H1 (cell line): ENCODE measurements at regions not wholly inside any gene's neighbourhood (a gene's known extent, or its start where the extent isn't known, plus 50 kb on each side); places are given as distances from the start of the nearest gene placed in this dataset.

ENCODE experiments used
- CTCF ChIA-PET: fragments of 300-600 bp; sonication (Branson Sonifier 250); formaldehyde crosslinking; loops from one replicate; lab custom pipeline; 2021; ENCODE audit not compliant: partially characterized antibody; lab: Charles Lee
- POLR2A ChIA-PET: fragments of 300-600 bp; sonication (Branson Sonifier 250); formaldehyde crosslinking; loops from one replicate; lab custom pipeline; 2021; ENCODE audit warnings: inconsistent platforms; ENCODE audit not compliant: partially characterized antibody; lab: Charles Lee
- DNase-seq, 2 experiments: peaks; one replicate each; pipeline versions ENCODE4 v3.0.0 to v3.0.0-alpha.2; 2010 to 2022; ENCODE audit warnings: low spot score in 2 of 2, low read depth in 1 of 2, mixed read lengths in 1 of 2
- FAIRE-seq: peaks from 2 replicates; lab custom pipeline; 2011; peaks lifted over from hg19 to GRCh38; lab: Jason Lieb, UNC
- H2AFZ ChIP-seq: 2 replicates; pipeline ENCODE4 v1.8.1; 2012; ENCODE audit warnings: low read length, inconsistent platforms
- H2AK5ac ChIP-seq: 2 replicates; pipeline ENCODE4 v1.6.1; 2013; ENCODE audit warnings: low read depth, low read length
- H2BK120ac ChIP-seq: replicated peaks from 2 replicates; pipeline ENCODE3; 2013; ENCODE audit warnings: low read depth, low read length, inconsistent platforms
- H2BK12ac ChIP-seq: 2 replicates; pipeline ENCODE4 v1.6.1; 2013; ENCODE audit warnings: low read depth, low read length
- H2BK15ac ChIP-seq: 2 replicates; pipeline ENCODE4 v1.6.1; 2013; ENCODE audit warnings: low read length
- H2BK20ac ChIP-seq: 2 replicates; pipeline ENCODE4 v1.6.1; 2013; ENCODE audit warnings: low read length
- H2BK5ac ChIP-seq: 2 replicates; pipeline ENCODE4 v1.6.1; 2013; ENCODE audit warnings: low read depth, low read length
- H3K14ac ChIP-seq: 2 replicates; pipeline ENCODE4 v1.6.1; 2013; ENCODE audit warnings: inconsistent platforms; ENCODE audit not compliant: insufficient read length
- H3K18ac ChIP-seq: 2 replicates; pipeline ENCODE4 v1.6.1; 2013; ENCODE audit warnings: low read length; ENCODE audit errors: extremely low read depth
- H3K23ac ChIP-seq: 2 replicates; pipeline ENCODE4 v1.6.1; 2013; ENCODE audit warnings: inconsistent platforms; ENCODE audit not compliant: insufficient read length
- H3K23me2 ChIP-seq: 2 replicates; pipeline ENCODE4 v1.6.1; 2013; ENCODE audit warnings: low read depth, low read length
- H3K27ac ChIP-seq: 2 replicates; pipeline ENCODE4 v1.6.1; 2011; ENCODE audit warnings: low read depth, low read length, inconsistent platforms
- H3K27me3 ChIP-seq, 4 experiments: replicated peaks in 1 of 4; 1 replicate in 1 of 4; 2 replicates in 3 of 4; pipeline versions ENCODE4 v1.6.1 to v1.8.1; 2011 to 2013; ENCODE audit warnings: low read length in 3 of 4, mild to moderate bottlenecking in 3 of 4, inconsistent platforms in 2 of 4, mixed read lengths in 2 of 4, moderate library complexity in 1 of 4; ENCODE audit not compliant: control insufficient read depth in 3 of 4, insufficient read depth in 3 of 4; ENCODE audit errors: extremely low read depth in 1 of 4
- H3K36me3 ChIP-seq, 4 experiments: 2 replicates each; pipeline versions ENCODE4 v1.6.1 to v1.8.1; 2011 to 2013; ENCODE audit warnings: mild to moderate bottlenecking in 4 of 4, low read length in 3 of 4, moderate library complexity in 2 of 4, control low read depth in 1 of 4, inconsistent platforms in 1 of 4; ENCODE audit not compliant: insufficient read depth in 4 of 4, control insufficient read depth in 2 of 4
- H3K4ac ChIP-seq: replicated peaks from 2 replicates; pipeline ENCODE3; 2013; ENCODE audit warnings: low read length, low read depth, mixed read lengths, inconsistent platforms; ENCODE audit not compliant: insufficient read length
- H3K4me1 ChIP-seq, 4 experiments: replicated peaks in 1 of 4; 1 replicate in 1 of 4; 2 replicates in 3 of 4; pipeline versions ENCODE4 v1.6.1 to v1.8.1; 2011 to 2013; ENCODE audit warnings: low read length in 3 of 4, inconsistent platforms in 2 of 4, mixed read lengths in 1 of 4; ENCODE audit not compliant: insufficient read depth in 4 of 4, control insufficient read depth in 3 of 4
- H3K4me2 ChIP-seq, 2 experiments: 2 replicates each; pipeline versions ENCODE4 v1.6.1 to v1.8.1; 2011 to 2013; ENCODE audit warnings: low read depth in 2 of 2, low read length in 2 of 2, control low read depth in 1 of 2, inconsistent platforms in 1 of 2, mild to moderate bottlenecking in 1 of 2; ENCODE audit not compliant: insufficient read depth in 1 of 2
- H3K4me3 ChIP-seq, 4 experiments: fragments of 200-600, 300-600 bp in 1 of 4; sonication (generic), shearing (Covaris generic), sonication (Bioruptor Twin) in 1 of 4; 2 replicates each; pipeline versions ENCODE4 v1.5.1 to v1.8.1; 2011 to 2016; ENCODE audit warnings: low read length in 4 of 4, low read depth in 3 of 4, control low read depth in 2 of 4, inconsistent platforms in 2 of 4, mild to moderate bottlenecking in 2 of 4, mixed read lengths in 1 of 4, moderate library complexity in 1 of 4; ENCODE audit not compliant: insufficient read depth in 2 of 4; ENCODE audit errors: extremely low read depth in 1 of 4
- H3K56ac ChIP-seq: replicated peaks from 2 replicates; pipeline ENCODE3; 2013; ENCODE audit warnings: low read depth, mild to moderate bottlenecking, mixed read lengths, low read length, inconsistent platforms; ENCODE audit not compliant: insufficient read length
- H3K79me1 ChIP-seq: 2 replicates; pipeline ENCODE4 v1.6.1; 2013; ENCODE audit warnings: low read depth, low read length, control low read depth
- H3K79me2 ChIP-seq, 2 experiments: 2 replicates each; pipeline versions ENCODE4 v1.6.1 to v1.8.1; 2012 to 2013; ENCODE audit warnings: low read length in 2 of 2, mild to moderate bottlenecking in 2 of 2, inconsistent platforms in 1 of 2; ENCODE audit not compliant: insufficient read depth in 2 of 2, control insufficient read depth in 1 of 2
- H3K9ac ChIP-seq, 4 experiments: replicated peaks in 1 of 4; 1 replicate in 1 of 4; 2 replicates in 3 of 4; pipeline versions ENCODE4 v1.6.1 to v1.8.1; 2011 to 2013; ENCODE audit warnings: low read depth in 3 of 4, low read length in 3 of 4, control low read depth in 2 of 4, mild to moderate bottlenecking in 2 of 4, moderate library complexity in 2 of 4, inconsistent platforms in 1 of 4; ENCODE audit errors: extremely low read depth in 1 of 4
- H3K9me3 ChIP-seq, 2 experiments: 2 replicates each; pipeline versions ENCODE4 v1.6.1 to v1.8.1; 2012 to 2013; ENCODE audit warnings: mild to moderate bottlenecking in 2 of 2, moderate library complexity in 2 of 2, control low read depth in 1 of 2, inconsistent platforms in 1 of 2, low read depth in 1 of 2, low read length in 1 of 2, mixed read lengths in 1 of 2; ENCODE audit not compliant: insufficient read depth in 2 of 2
- H4K20me1 ChIP-seq, 2 experiments: replicated peaks in 1 of 2; 2 replicates each; pipeline versions ENCODE3 to v1.8.1; 2011 to 2013; ENCODE audit warnings: inconsistent platforms in 2 of 2, low read length in 2 of 2, mild to moderate bottlenecking in 1 of 2; ENCODE audit not compliant: insufficient read depth in 2 of 2, control insufficient read depth in 1 of 2
- H4K5ac ChIP-seq: 2 replicates; pipeline ENCODE4 v1.6.1; 2013; ENCODE audit warnings: low read length, low read depth, mixed read lengths, inconsistent platforms; ENCODE audit not compliant: insufficient read length
- H4K8ac ChIP-seq: 2 replicates; pipeline ENCODE4 v1.8.0; 2013; ENCODE audit warnings: mild to moderate bottlenecking, moderate library complexity, low read length, inconsistent platforms; ENCODE audit not compliant: insufficient read depth; ENCODE audit errors: extremely low read depth
- H4K91ac ChIP-seq: replicated peaks from 2 replicates; pipeline ENCODE3; 2013; ENCODE audit warnings: low read length, mixed read lengths, inconsistent platforms; ENCODE audit not compliant: insufficient read length
- CEBPB ChIP-seq: IDR thresholded peaks from 2 replicates; pipeline ENCODE4 v1.6.1; 2012; ENCODE audit warnings: low read depth, low read length
- KDM1A ChIP-seq: fragments of 200-600, 300-600 bp; sonication (generic); IDR thresholded peaks from 2 replicates; pipeline ENCODE4 v1.7.1; 2016; ENCODE audit warnings: mild to moderate bottlenecking, low read length, borderline replicate concordance
- KDM4A ChIP-seq: IDR thresholded peaks from one replicate; pipeline ENCODE4 v1.7.1; 2012; ENCODE audit warnings: low read depth, mild to moderate bottlenecking, moderate library complexity, low read length, inconsistent platforms; ENCODE audit not compliant: severe bottlenecking
- RNF2 ChIP-seq: fragments of 200-900, 300-1000 bp; sonication (generic); IDR thresholded peaks from 2 replicates; pipeline ENCODE4 v1.7.1; 2016; ENCODE audit warnings: borderline replicate concordance, low read depth, mild to moderate bottlenecking, antibody characterized with exemption, low read length; ENCODE audit not compliant: poor library complexity, severe bottlenecking; ENCODE audit errors: missing control alignments
- WGBS, 2 experiments: shearing (Covaris generic) in 1 of 2; methylation state at CpG; one replicate each; pipeline versions ENCODE4 v1.1.6 to v1.1.7; 2013 to 2015; ENCODE audit warnings: low lambda C conversion rate in 2 of 2, mixed read lengths in 2 of 2, inconsistent platforms in 1 of 2, low coverage in 1 of 2, missing lambda C conversion rate in 1 of 2; ENCODE audit not compliant: insufficient replicate concordance in 2 of 2, insufficient coverage in 1 of 2, insufficient read length in 1 of 2; ENCODE audit errors: extremely low coverage in 1 of 2, missing lambda C conversion rate in 1 of 2; 5-methylcytosine and 5-hydroxymethylcytosine counted together
- TF ChIP-seq, protein P1 (sequence below): IDR thresholded peaks from 2 replicates; pipeline ENCODE4 v1.6.1; 2011; ENCODE audit warnings: low read depth, mild to moderate bottlenecking, low read length; ENCODE audit not compliant: insufficient read depth
- TF ChIP-seq, protein P2 (sequence below): IDR thresholded peaks from 2 replicates; pipeline ENCODE4 v1.6.1; 2012; ENCODE audit warnings: inconsistent platforms

DNA sequence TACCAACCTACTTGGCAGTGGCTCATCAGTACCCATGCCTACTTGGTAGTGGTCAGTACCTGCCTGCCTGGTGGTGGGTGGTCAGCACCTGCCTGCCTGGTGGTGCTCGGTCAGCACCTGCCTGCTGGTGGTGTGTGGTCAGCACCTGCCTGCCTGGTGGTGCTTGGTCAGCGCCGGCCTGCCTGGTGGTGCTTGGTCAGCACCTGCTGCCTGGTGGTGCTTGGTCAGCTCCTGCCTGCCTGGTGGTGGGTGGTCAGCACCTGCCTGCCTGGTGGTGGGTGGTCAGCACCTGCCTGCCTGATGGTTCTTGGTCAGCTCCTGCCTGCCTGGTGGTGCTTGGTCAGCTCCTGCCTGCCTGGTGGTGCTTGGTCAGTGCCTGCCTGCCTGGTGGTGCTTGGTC lies 329.6 kb downstream of the RRAGC start:
- no peak for FAIRE-seq
- H3K4ac ChIP-seq, result no peak overlapping the region
- H3K27ac ChIP-seq, result no peak overlapping the region
- no peak overlapping the region for H3K23ac ChIP-seq
- no peak overlapping the region for H2AK5ac ChIP-seq
- H3K27me3 ChIP-seq, result no peaks in the 10 kb centered on the region
- no peak overlapping the region for H2BK12ac ChIP-seq
- no peaks in the 10 kb centered on the region for H4K20me1 ChIP-seq
- H3K9ac ChIP-seq, result no peak overlapping the region
- H3K9me3 ChIP-seq, result no peaks in the 10 kb centered on the region; a peak in 1 of 4 replicates
- H4K5ac ChIP-seq, result no peak overlapping the region
- H3K79me1 ChIP-seq, result no peaks in the 10 kb centered on the region; the same call in 1 of the 2 replicates
- H3K14ac ChIP-seq, result no peak overlapping the region
- no peak overlapping the region for H3K4me3 ChIP-seq
- no peaks in the 10 kb centered on the region for H3K36me3 ChIP-seq
- H2BK5ac ChIP-seq, result no peak overlapping the region
- no peak overlapping the region for H3K18ac ChIP-seq
- H2BK20ac ChIP-seq, result no peak overlapping the region
- H4K8ac ChIP-seq, result no peak overlapping the region
- ChIA-PET CTCF (interaction anchor here (1.6 kb wide), 1 partner anchor 8 kb away, joined by 7 read pairs; no protein-coding TSS in a partner anchor), POLR2A (no interaction called here)
- TF ChIP-seq KDM4A (no peak), KDM1A (no peak), RNF2 (no peak), CEBPB (no peak)
- TF ChIP-seq, protein P1, sequence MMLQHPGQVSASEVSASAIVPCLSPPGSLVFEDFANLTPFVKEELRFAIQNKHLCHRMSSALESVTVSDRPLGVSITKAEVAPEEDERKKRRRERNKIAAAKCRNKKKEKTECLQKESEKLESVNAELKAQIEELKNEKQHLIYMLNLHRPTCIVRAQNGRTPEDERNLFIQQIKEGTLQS, result no peak
- TF ChIP-seq, protein P2, sequence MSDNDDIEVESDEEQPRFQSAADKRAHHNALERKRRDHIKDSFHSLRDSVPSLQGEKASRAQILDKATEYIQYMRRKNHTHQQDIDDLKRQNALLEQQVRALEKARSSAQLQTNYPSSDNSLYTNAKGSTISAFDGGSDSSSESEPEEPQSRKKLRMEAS, result no peak
- H3K56ac ChIP-seq, result no peak overlapping the region
- H2AFZ ChIP-seq, result no peak overlapping the region
- 88% methylated on average over 3 of the region's 3 CpGs; no CpG with 5 or more reads in 1 of the 2 experiments for WGBS, 2 experiments
- H2BK15ac ChIP-seq, result no peak overlapping the region
- DNase-seq, result no peak
- no peaks in the 10 kb centered on the region for H3K79me2 ChIP-seq
- H3K4me1 ChIP-seq, result no peaks in the 10 kb centered on the region
- no peak overlapping the region for H2BK120ac ChIP-seq
- H4K91ac ChIP-seq, result no peak overlapping the region
- H3K23me2 ChIP-seq, result no peaks in the 10 kb centered on the region
- no peak overlapping the region for H3K4me2 ChIP-seq
